ENCODE measurements at regions not wholly inside any gene's neighbourhood (a gene's known extent, or its start where the extent isn't known, plus 50 kb on each side); places are given as distances from the start of the nearest gene placed in this dataset.
"Not testable (repeated sequence)": the region's sequence is repeated elsewhere in the genome, so short reads cannot be mapped to it uniquely, and the experiment has no call there.

- no peak for TF ChIP-seq CTCF (conservative IDR thresholded peaks at IDR 0.05)
- no peak overlapping the region for H3K27ac ChIP-seq
Observed at GRCh38 chr7:84729284-84729683, 457.6 kb downstream of the SEMA3D start.

- no peak for TF ChIP-seq CTCF (conservative IDR thresholded peaks at IDR 0.05)
- no peak overlapping the region for H3K27ac ChIP-seq
Observed at GRCh38 chr7:84722734-84723133, 464.1 kb downstream of the SEMA3D start.

- H3K27ac ChIP-seq = no peak overlapping the region
- no peak for TF ChIP-seq CTCF (conservative IDR thresholded peaks at IDR 0.05)
Observed at GRCh38 chr7:84722086-84722485, 464.8 kb downstream of the SEMA3D start.

GRCh38 chr7:84720456-84721097, 466.3 kb downstream of the SEMA3D start:
- no peak for TF ChIP-seq CTCF (conservative IDR thresholded peaks at IDR 0.05)
- no peak overlapping the region for H3K27ac ChIP-seq

DNA sequence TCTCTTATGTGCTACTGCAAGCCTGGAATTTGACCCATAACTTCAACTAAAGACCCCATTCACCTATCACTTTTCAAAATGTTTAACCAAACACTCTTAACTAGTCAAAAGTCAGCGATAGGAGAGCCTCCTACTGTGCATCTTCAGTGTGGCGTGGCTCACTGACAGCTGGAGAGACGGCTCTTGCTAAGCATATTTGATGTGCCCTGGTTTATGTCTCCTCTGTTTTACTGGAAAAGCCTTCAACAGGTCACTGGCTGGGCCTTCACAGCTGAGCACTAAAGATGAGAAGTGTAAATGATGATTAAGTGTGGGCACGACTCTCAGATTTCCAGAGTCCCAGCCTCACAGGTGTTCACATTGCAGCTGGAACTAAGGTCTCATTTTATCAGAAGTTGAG, 472.1 kb downstream of the SEMA3D start:
- TF ChIP-seq CTCF (conservative IDR thresholded peaks at IDR 0.05) = no peak
- H3K27ac ChIP-seq = no peak overlapping the region

GRCh38 chr7:84712374-84713121, 474.3 kb downstream of the SEMA3D start:
- no peak overlapping the region for H3K27ac ChIP-seq
- no peak for TF ChIP-seq CTCF (conservative IDR thresholded peaks at IDR 0.05)

GRCh38 chr7:84710538-84710937, 476.3 kb downstream of the SEMA3D start:
- not testable (repeated sequence) for H3K27ac ChIP-seq

DNA sequence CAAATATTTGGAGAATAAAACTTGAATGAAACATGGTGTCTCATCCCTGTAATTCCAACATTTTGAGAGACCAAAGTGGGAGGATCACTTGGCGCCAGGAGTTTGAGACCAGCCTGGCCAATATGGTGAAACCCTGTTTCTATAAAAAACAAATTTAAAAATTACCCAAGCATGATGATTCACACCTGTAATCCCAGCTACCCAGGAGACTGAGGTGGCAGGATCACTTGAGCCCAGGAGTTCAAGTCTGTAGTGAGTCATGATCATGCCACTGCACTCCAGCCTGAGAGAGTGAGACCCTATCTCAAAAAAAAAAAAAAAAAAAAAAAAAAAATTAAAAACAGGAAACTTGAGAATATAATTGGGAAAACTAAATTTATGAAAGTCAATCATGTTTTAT, 481.1 kb downstream of the SEMA3D start:
- H3K27ac ChIP-seq = no peak overlapping the region
- TF ChIP-seq CTCF (conservative IDR thresholded peaks at IDR 0.05) = no peak
